ENCODE measurements at regions not wholly inside any gene's neighbourhood (a gene's known extent, or its start where the extent isn't known, plus 50 kb on each side); places are given as distances from the start of the nearest gene placed in this dataset.
"Not testable (repeated sequence)": the region's sequence is repeated elsewhere in the genome, so short reads cannot be mapped to it uniquely, and the experiment has no call there.

- no peak for DNase-seq
- Histone ChIP-seq H3K36me3 (ENCODE audit: low read depth) (no peaks in the 10 kb centered on the region), H3K79me2 (ENCODE audit: low read depth) (no peaks in the 10 kb centered on the region), H3K9me2 (ENCODE audit: insufficient read depth) (no peaks in the 10 kb centered on the region), H3K27ac (no peak overlapping the region), H3K4me2 (no peak overlapping the region), H4K20me1 (ENCODE audit: insufficient read depth) (no peaks in the 10 kb centered on the region), H3K4me3 (no peak overlapping the region), H2AFZ (no peak overlapping the region), H3K27me3 (ENCODE audit: insufficient read depth, low read depth) (no peaks in the 10 kb centered on the region), H3K4me1 (replicated peaks; ENCODE audit: insufficient read depth) (no peaks in the 10 kb centered on the region), H3F3A (ENCODE audit: insufficient read depth, low read depth) (no peaks in the 10 kb centered on the region), H3K9me3 (ENCODE audit: insufficient read depth, low read depth) (no peaks in the 10 kb centered on the region)
- no TSS peak for BruUV-seq (replicated peaks)
- ChIA-PET CTCF (no interaction called here), POLR2A (ENCODE audit: unreplicated experiment) (interaction anchor here (0.7 kb wide), 1 partner anchor 1180 kb away, joined by 8 read pairs; no protein-coding TSS in a partner anchor)
- TF ChIP-seq EZH2 (IDR thresholded peaks at IDR 0.05; ENCODE audit: low read depth) (no peak), CTCF (conservative IDR thresholded peaks at IDR 0.05) (no peak)
- intact Hi-C loops (cut with micrococcal nuclease; ENCODE audit: unreplicated experiment), result no loop called here
Observed at GRCh38 chr10:9051328-9051974, 997.0 kb downstream of the GATA3 start.

GRCh38 chr10:9052767-9053166, 998.3 kb downstream of the GATA3 start:
- Histone ChIP-seq H3K27me3 (ENCODE audit: insufficient read depth, low read depth) (no peaks in the 10 kb centered on the region), H3K9me2 (ENCODE audit: insufficient read depth) (no peaks in the 10 kb centered on the region), H3K9me3 (ENCODE audit: insufficient read depth, low read depth) (no peaks in the 10 kb centered on the region), H3K4me3 (no peak overlapping the region), H3F3A (ENCODE audit: insufficient read depth, low read depth) (no peaks in the 10 kb centered on the region), H3K4me2 (no peak overlapping the region), H4K20me1 (ENCODE audit: insufficient read depth) (no peaks in the 10 kb centered on the region), H3K36me3 (ENCODE audit: low read depth) (no peaks in the 10 kb centered on the region), H3K27ac (no peak overlapping the region), H2AFZ (no peak overlapping the region), H3K79me2 (ENCODE audit: low read depth) (no peaks in the 10 kb centered on the region), H3K4me1 (replicated peaks; ENCODE audit: insufficient read depth) (no peaks in the 10 kb centered on the region)
- intact Hi-C loops (cut with micrococcal nuclease; ENCODE audit: unreplicated experiment), result no loop called here
- TF ChIP-seq EZH2 (IDR thresholded peaks at IDR 0.05; ENCODE audit: low read depth), result no peak
- TF ChIP-seq CTCF (conservative IDR thresholded peaks at IDR 0.05), result no peak
- BruUV-seq (replicated peaks), result no TSS peak
- no peak for DNase-seq
- CTCF ChIA-PET, result no interaction called here
- POLR2A ChIA-PET (ENCODE audit: unreplicated experiment), result no interaction called here

GRCh38 chr10:9056521-9056920, 1002.0 kb downstream of the GATA3 start:
- H4K20me1 ChIP-seq (ENCODE audit: insufficient read depth), result no peaks in the 10 kb centered on the region
- BruUV-seq (replicated peaks), result no TSS peak
- no peaks in the 10 kb centered on the region for H3K27me3 ChIP-seq (ENCODE audit: insufficient read depth, low read depth)
- H3K9me2 ChIP-seq (ENCODE audit: insufficient read depth), result no peaks in the 10 kb centered on the region
- H3K27ac ChIP-seq, result no peak overlapping the region
- no peaks in the 10 kb centered on the region for H3K36me3 ChIP-seq (ENCODE audit: low read depth)
- ChIA-PET POLR2A (ENCODE audit: unreplicated experiment) (no interaction called here), CTCF (no interaction called here)
- no peak overlapping the region for H3K4me3 ChIP-seq
- no peaks in the 10 kb centered on the region for H3K79me2 ChIP-seq (ENCODE audit: low read depth)
- intact Hi-C loops (cut with micrococcal nuclease; ENCODE audit: unreplicated experiment), result no loop called here
- H3K4me1 ChIP-seq (replicated peaks; ENCODE audit: insufficient read depth), result no peaks in the 10 kb centered on the region
- no peak for DNase-seq
- no peaks in the 10 kb centered on the region for H3F3A ChIP-seq (ENCODE audit: insufficient read depth, low read depth)
- no peaks in the 10 kb centered on the region for H3K9me3 ChIP-seq (ENCODE audit: insufficient read depth, low read depth)
- no peak overlapping the region for H3K4me2 ChIP-seq
- no peak overlapping the region for H2AFZ ChIP-seq
- TF ChIP-seq CTCF (conservative IDR thresholded peaks at IDR 0.05) (no peak), EZH2 (IDR thresholded peaks at IDR 0.05; ENCODE audit: low read depth) (no peak)

- H3K27ac ChIP-seq; H3K27me3 ChIP-seq (ENCODE audit: insufficient read depth, low read depth); H3K36me3 ChIP-seq (ENCODE audit: low read depth); H3K9me3 ChIP-seq (ENCODE audit: insufficient read depth, low read depth); H3K4me2 ChIP-seq; H3K79me2 ChIP-seq (ENCODE audit: low read depth); H3K9me2 ChIP-seq (ENCODE audit: insufficient read depth); DNase-seq; H4K20me1 ChIP-seq (ENCODE audit: insufficient read depth); intact Hi-C loops (cut with micrococcal nuclease; ENCODE audit: unreplicated experiment); H3K4me1 ChIP-seq (replicated peaks; ENCODE audit: insufficient read depth); H3F3A ChIP-seq (ENCODE audit: insufficient read depth, low read depth); CTCF ChIA-PET; H3K4me3 ChIP-seq; H2AFZ ChIP-seq; BruUV-seq (replicated peaks): not testable (repeated sequence)
- POLR2A ChIA-PET (ENCODE audit: unreplicated experiment), result interaction anchor here (0.7 kb wide), 1 partner anchor 126 kb away, joined by 6 read pairs; no protein-coding TSS in a partner anchor
Observed at GRCh38 chr10:9057293-9057692, 1002.8 kb downstream of the GATA3 start.
